ENCODE measurements at regions not wholly inside any gene's neighbourhood (a gene's known extent, or its start where the extent isn't known, plus 50 kb on each side); places are given as distances from the start of the nearest gene placed in this dataset.

Small RNAs in the stretch of these regions (microRNA-seq; reads per million reads assigned to microRNA genes)
- gene MIR4277, result 0 reads per million in 2 donors
